Suprapubic skin (tissue), 3 donors: ENCODE measurements at regions not wholly inside any gene's neighbourhood (a gene's known extent, or its start where the extent isn't known, plus 50 kb on each side); places are given as distances from the start of the nearest gene placed in this dataset.

Experiments used
- EP300 ChIP-seq: sonication (generic); formaldehyde crosslinking; IDR thresholded peaks from one replicate; pipeline ENCODE4 v1.6.1; 2017; ENCODE audit warnings: antibody characterized with exemption
- POLR2A ChIP-seq, 2 donors: fragments of 450-650 bp; IDR thresholded peaks; one replicate each; pipeline ENCODE4 v1.6.1; 2017; ENCODE audit warnings: antibody characterized with exemption in 2 of 2, mild to moderate bottlenecking in 2 of 2, moderate library complexity in 2 of 2
- TF ChIP-seq, protein P1 (sequence below), 2 donors: fragments of 200-600 bp in 1 of 2; fragments of 450-650 bp in 1 of 2; sonication (generic) in 1 of 2; IDR thresholded peaks; one replicate each; pipeline ENCODE4 v1.5.1; 2016 to 2019; ENCODE audit warnings: antibody characterized with exemption in 2 of 2, mild to moderate bottlenecking in 1 of 2, moderate library complexity in 1 of 2

- TF ChIP-seq, protein P1, sequence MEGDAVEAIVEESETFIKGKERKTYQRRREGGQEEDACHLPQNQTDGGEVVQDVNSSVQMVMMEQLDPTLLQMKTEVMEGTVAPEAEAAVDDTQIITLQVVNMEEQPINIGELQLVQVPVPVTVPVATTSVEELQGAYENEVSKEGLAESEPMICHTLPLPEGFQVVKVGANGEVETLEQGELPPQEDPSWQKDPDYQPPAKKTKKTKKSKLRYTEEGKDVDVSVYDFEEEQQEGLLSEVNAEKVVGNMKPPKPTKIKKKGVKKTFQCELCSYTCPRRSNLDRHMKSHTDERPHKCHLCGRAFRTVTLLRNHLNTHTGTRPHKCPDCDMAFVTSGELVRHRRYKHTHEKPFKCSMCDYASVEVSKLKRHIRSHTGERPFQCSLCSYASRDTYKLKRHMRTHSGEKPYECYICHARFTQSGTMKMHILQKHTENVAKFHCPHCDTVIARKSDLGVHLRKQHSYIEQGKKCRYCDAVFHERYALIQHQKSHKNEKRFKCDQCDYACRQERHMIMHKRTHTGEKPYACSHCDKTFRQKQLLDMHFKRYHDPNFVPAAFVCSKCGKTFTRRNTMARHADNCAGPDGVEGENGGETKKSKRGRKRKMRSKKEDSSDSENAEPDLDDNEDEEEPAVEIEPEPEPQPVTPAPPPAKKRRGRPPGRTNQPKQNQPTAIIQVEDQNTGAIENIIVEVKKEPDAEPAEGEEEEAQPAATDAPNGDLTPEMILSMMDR (IDR thresholded peaks at IDR 0.05) = no peak
- TF ChIP-seq EP300 = no peak
- TF ChIP-seq POLR2A (IDR thresholded peaks at IDR 0.05) = no peak
Observed at GRCh38 chr13:59452189-59452890, 711.4 kb downstream of the DIAPH3 start.
